ENCODE measurements at regions not wholly inside any gene's neighbourhood (a gene's known extent, or its start where the extent isn't known, plus 50 kb on each side); places are given as distances from the start of the nearest gene placed in this dataset.

DNA sequence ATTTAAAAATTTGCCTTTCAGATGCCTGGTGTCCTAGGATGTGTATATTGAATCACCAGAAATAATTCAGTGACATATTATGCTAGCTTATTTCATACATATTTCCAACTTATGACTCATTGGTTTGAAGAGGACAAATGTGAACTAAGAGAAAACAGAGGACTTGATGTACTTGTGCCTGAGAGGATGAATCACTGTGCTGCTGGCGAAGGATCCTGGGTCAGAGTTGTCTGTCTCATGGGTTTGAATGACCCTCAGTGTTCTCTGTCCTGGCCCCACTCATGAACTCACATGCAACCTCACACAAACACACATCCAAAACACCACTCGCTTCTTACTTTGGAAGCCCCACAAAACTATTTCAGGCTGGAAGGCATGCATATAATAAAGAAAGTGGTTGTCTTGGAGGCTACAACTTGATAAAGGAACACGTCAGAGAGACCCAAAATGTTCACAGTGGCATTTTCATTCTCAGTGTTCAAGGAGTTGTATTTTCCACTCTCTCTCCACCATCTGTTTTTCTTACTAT, 129.0 kb upstream of the SPRY2 start:
- in situ Hi-C loops (cut with MboI; ENCODE audit: low sequenced_read_pairs) = no loop called here

DNA sequence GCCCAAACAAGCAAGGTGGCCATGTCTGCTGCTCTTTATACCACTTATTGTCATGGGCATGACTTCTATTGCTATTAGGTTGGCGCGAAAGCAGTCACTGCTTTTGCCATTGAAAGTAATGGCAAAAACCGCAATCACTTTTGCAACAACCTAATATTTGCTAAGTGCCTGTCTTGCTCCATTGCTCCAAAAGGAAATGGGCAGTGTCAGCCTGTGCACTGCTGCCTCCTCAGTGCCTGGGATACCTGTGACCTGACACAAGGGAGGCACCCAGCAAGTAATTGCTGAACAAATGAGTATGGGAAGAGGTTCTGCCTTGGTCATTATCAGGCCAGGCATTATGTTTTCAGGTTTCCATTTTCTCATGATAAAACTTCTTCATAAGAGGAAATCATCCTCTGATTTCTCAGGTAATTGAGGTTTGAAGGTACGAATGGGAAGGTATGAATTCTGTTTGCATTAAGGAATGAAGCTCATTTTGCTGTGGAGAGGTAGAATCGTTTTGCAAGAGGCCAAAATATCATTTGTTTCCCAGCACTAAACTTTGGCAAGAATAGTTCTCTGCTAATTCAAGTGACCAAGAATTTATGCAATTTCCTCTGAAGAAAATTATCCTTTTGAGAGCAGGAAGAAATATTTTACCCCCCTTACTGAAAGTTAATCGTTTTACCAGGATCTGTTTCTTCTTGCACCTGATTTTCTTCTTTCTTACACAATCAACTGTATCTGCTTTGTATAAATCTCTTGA, 128.4 kb upstream of the SPRY2 start:
- in situ Hi-C loops (cut with MboI; ENCODE audit: low sequenced_read_pairs) = no loop called here

DNA sequence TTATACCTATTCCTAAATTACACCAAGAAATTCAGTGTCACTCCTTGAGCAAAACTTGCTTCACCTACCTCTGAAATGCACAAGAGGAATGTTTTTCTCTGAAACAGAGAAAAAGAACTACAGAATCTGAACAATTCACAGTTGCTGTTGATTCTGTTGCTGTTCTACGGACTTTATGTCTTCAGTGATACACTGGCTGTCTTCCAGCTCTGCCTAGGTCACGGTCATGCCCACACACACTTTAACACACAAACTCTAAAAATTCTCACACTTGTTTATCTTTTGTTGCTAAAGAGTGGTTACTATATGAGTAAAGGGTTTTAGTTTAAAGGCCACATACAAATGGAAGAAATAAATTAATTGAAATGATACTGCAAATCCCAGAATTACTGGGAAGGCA, 124.4 kb upstream of the SPRY2 start:
- in situ Hi-C loops (cut with MboI; ENCODE audit: low sequenced_read_pairs) = no loop called here

DNA sequence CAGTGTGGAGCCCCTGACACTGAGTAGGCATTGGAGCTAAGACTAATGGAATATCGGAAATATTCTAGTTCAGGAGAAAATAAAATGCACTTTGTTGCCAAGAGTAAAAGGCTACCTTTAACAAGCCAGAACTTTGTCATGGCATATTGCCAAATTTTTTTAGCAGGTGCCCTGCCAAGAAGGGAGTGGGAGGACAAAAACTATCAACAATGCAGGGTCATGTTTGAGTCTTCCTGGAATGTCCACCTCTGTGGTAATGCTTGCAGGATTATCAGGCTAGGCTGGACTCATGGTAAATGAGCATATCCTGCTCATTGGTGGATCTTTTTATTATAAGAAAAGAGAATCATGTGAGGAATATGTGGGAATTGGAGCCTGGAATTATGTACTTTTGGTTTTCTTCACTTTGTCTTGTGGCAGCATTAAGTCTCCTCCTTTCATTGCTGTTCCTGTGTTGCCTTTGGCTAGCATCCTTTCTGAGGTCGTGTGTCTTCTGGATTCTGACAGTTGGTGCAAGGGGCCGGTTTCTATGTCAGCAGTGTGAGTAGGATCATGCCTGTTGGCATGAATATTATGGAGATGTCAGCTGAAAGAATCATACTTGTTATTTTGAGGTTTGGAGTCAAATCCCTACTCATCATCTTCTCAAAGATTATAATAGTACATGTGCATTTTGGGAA, 122.9 kb upstream of the SPRY2 start:
- in situ Hi-C loops (cut with MboI; ENCODE audit: low sequenced_read_pairs) = no loop called here

DNA sequence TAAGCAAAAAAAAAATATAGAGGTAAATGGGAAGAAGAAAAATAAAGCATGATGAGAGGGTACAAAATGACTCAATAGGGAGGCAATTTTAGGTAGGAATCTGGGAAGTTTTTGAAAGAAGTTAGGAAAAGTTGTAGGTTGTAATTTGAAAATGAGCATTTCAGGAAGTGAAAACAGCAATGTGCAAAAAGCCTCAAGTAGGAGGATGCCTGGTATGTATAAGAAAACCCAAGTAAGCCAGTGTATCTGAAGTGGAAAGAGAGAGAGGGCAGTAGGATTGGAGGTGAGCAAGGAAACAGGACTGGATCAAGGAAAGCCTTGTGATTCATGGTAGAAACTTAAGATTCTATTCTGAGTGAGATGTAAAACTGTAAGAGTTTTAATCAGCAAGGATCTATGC, 121.6 kb upstream of the SPRY2 start:
- in situ Hi-C loops (cut with MboI; ENCODE audit: low sequenced_read_pairs) = no loop called here

DNA sequence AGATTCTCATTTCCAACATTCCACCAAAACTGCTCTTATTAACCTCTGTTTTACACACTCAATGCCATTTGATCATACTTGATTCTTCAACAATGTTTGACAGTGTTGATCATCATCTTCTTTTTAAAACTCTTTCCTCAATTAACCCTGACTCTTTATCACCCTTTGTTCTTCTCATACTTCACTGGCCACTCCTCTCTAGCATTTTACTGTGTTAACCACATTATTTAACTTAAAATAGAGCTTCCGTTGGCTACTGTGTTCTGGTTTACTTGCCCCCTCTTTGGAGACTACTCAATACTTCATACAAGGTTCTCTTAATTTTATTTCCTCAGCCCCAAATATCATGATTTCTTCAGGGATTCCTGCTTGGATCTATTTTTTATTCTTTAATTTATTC, 121.1 kb upstream of the SPRY2 start:
- in situ Hi-C loops (cut with MboI; ENCODE audit: low sequenced_read_pairs) = no loop called here

DNA sequence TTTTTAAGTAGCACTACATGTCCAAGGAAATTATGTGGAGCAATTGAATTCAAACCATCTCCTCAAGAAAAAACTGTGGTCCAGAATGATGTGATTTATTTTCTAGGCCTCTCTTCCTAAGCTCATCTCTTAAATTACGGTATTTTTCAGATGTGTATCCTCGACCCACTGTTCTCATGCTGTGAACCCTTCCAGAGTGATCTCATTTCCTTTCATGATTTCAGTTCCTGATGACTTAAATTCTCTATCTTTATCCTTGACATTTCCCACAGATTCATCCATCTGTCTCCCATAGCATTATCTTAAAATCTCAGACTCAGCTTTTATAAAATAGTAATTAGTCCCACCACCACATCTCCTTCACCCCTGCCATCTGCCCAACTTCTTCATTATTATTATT, 117.6 kb upstream of the SPRY2 start:
- in situ Hi-C loops (cut with MboI; ENCODE audit: low sequenced_read_pairs) = loop anchor here (10.0 kb wide), 1 partner anchor 114 kb away; the partner anchor contains the start of gene SPRY2

DNA sequence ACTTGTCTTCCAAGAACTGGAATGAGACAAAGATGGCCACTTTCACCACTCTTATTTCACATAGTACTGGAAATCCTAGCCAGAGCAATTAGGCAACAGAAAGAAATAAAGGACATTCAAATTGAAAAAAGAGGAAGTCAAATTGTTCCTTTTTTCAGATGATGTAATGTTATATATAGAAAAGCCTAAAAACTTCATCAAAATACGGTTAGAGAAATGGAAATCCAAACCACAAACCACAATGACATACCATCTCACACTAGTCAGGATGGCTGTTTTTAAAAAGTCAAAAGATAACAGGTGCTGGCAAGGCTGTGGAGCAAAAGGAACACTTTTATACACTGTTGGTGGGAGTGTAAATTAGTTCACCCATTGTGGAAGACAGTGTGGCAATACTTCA, 113.3 kb upstream of the SPRY2 start:
- in situ Hi-C loops (cut with MboI; ENCODE audit: low sequenced_read_pairs) = loop anchor here (10.0 kb wide), 1 partner anchor 109 kb away; the partner anchor contains the start of gene SPRY2

DNA sequence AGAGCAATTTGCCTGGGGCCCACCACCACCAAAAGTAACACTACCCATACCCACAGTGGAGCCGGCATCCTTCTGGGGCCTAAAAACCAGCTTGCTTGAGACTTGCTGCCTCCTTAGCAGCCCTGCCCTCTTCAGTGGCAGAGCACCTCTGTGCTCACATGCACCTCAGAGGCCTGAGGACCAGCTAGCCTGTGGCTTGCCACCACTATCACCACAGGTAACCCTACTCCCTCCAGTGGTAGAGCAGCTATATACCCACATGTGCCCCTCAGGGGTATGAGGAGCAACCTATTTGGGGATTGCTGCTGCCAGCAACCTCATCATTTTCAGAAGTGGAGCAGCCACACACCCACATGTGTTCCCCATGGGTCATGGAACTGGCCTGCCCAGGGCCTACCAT, 111.4 kb upstream of the SPRY2 start:
- in situ Hi-C loops (cut with MboI; ENCODE audit: low sequenced_read_pairs) = loop anchor here (10.0 kb wide), 1 partner anchor 107 kb away; the partner anchor contains the start of gene SPRY2

DNA sequence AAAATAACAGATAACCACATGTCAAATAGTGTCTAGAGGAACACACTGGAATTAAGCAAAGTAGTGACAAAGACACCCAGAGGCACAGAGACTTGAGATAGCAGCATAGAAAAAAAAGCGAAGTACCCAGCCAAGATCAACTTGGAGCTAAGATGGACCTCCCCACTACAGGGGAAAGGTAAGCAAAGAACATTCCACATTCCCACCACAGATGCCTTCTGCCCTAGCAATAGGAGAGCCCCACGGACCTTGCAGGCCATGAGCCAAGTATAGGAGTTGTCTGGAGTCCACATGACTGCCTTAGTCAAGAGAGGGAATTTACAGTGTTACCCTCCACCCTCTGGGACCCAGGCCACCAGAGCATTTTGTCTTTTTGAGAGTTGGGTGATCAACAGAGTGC, 110.7 kb upstream of the SPRY2 start:
- in situ Hi-C loops (cut with MboI; ENCODE audit: low sequenced_read_pairs) = loop anchor here (10.0 kb wide), 1 partner anchor 107 kb away; the partner anchor contains the start of gene SPRY2

DNA sequence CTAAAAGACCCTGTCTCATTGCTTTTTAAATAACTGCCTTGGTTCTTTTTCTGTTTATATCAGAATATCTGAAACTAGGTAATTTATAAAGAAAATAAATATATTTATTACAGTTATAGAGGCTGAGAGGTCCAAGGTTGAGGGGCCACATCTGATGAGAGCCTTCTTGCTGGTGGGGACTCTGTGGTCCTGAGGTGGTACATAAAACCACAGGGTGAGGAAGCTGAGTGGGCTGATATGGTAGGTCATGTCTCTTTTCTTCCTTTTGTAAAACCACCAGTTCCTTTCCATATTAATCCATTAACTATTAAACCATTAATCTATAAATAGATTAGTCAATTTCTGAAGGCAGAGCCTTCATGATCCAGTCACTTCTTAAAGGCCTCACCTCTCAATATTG, 109.5 kb upstream of the SPRY2 start:
- in situ Hi-C loops (cut with MboI; ENCODE audit: low sequenced_read_pairs) = loop anchor here (10.0 kb wide), 1 partner anchor 106 kb away; the partner anchor contains the start of gene SPRY2

DNA sequence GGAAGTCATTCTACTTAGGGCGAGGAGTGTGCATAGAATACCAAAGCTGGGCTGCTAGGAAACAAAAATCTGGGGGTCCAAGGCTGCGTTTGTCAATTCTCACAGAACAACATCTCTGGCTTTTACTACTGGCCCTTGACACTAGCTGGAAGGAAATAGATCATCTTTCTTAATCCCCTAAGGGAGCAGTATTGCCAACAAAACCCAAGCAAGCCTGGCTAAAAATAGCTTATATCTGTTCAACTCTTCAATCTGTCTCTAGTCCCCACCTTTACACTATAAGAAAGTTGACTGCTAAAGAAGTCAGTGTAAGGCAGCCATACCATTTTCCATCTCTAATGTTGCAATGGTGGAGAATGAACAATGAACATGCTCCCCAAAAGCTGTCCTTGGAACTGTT, 107.8 kb upstream of the SPRY2 start:
- in situ Hi-C loops (cut with MboI; ENCODE audit: low sequenced_read_pairs) = no loop called here

DNA sequence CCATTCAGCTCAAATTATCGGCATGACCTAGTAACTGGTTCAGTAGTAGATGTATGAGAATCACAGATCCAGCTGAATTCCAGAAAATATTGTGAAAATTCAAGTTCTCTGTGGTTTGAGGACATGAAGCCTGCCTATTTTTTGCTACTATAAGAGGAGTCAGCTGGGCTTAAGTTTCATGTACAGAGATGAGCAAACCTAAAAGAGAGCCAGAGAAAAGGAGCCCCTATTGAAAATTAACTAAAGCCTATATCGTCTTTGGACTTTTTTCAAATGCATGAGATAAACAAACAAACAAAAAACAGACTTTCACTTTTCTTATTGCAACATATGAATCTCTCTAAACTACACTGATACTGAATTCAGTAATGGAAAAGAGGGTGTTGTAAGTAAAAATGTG, 106.8 kb upstream of the SPRY2 start:
- in situ Hi-C loops (cut with MboI; ENCODE audit: low sequenced_read_pairs) = no loop called here

DNA sequence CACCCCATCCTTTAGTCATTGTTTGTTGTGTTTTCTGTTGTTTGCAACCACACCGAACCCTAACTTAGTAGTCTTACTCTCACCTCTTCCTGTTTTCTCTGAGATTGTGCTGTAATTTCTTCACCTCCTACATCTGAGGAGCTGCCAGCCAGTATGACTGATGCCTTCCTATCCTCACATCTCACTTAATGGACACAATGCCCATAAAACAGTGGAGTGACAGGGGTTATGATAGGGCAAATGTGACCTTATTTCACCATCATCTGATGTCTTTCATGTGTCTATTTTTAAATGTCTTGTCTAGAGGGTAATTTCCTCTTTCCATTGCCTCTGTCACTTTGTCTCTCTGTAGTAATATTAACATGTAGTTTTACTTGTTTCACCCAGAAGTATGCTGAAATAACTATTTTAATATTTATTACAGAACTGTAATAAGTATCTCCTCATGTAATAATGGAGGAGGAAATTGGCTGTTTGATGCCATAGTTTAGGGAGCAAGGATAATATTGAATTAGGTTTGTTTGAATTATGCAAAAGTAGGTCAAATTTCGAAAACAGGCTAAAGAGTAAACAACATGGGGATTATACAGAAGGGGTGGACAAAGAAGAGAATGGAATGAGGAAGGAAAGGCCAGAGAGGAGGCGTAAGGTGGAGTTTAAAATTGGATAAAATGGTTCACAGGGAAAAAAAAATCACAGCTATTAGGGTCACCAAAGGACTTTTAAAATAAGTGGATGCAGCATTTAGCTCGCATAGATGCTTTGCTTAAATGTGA, 103.5 kb upstream of the SPRY2 start:
- in situ Hi-C loops (cut with MboI; ENCODE audit: low sequenced_read_pairs) = no loop called here

DNA sequence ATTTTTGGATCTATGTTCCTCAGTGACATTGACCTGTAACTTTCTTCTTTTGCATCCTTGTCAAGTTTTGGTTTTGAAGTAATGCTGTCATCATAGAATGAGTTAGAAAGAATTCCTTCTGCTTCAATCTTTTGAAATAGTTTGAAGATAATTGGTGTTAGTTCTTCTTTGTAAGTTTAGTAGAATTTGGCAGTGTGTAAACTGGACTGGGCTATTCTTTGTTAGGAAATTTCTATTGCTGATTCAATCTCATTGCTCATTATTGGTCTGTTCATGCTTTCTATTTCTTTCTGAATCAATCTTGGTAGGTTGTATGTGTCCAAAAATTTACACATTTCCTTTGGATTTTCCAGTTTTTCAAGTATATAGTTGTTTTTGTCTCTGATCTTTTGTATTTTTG, 101.7 kb upstream of the SPRY2 start:
- in situ Hi-C loops (cut with MboI; ENCODE audit: low sequenced_read_pairs) = no loop called here

DNA sequence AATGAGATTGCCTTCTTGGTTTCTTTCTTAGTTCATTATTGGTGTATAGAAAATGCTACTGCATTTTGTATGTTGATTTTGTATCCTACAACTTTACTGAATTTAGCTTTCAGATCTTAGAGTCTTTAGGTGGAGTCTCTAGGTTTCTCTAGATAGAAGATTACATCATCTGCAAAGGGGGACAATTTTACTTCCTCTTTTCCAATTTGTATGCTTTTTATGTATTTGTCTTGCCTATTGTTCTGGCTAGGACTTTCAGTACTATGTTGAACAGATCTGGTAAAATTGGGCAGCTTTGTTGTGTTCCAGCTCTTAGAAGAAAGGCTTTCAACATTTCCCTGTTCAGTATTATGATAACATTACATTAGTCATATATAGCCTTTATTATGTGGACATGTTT, 101.0 kb upstream of the SPRY2 start:
- in situ Hi-C loops (cut with MboI; ENCODE audit: low sequenced_read_pairs) = no loop called here

DNA sequence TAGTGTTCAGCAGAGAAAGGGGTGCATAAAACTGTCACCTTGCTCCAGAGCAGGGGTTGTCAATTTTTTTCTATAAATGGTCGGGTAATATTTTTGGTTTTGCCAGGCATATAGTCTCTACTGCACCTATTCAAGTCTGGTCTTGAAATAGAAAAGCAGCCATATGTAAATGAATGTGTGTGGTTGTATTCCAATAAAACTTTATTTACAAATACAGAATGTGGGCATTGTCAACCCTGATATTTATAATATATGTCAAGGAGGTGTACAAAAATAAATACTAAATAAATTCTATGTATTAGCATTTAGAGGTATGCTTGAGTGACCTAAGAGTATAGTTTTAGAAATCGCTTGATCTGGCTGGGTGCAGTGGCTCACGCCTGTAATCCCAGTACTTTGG, 97.6 kb upstream of the SPRY2 start:
- in situ Hi-C loops (cut with MboI; ENCODE audit: low sequenced_read_pairs) = no loop called here

DNA sequence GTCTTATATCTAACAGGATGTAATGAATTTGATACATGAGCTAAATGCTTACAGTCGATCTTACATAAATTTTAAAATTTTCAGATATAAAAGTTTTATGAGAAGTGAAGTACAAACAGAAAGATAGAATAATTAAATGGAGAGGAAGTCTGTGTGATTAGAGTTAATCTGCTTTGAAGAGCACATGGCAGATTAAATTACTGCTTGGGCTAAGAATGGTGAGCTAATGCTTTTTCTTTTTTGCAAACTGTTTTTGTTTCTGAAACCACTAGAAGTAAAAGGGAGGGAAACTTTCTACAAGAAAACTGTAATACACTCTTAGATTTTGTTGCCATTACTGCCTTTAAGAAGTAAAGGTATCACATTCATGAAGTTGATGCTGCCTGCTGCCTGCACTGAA, 96.3 kb upstream of the SPRY2 start:
- in situ Hi-C loops (cut with MboI; ENCODE audit: low sequenced_read_pairs) = no loop called here

DNA sequence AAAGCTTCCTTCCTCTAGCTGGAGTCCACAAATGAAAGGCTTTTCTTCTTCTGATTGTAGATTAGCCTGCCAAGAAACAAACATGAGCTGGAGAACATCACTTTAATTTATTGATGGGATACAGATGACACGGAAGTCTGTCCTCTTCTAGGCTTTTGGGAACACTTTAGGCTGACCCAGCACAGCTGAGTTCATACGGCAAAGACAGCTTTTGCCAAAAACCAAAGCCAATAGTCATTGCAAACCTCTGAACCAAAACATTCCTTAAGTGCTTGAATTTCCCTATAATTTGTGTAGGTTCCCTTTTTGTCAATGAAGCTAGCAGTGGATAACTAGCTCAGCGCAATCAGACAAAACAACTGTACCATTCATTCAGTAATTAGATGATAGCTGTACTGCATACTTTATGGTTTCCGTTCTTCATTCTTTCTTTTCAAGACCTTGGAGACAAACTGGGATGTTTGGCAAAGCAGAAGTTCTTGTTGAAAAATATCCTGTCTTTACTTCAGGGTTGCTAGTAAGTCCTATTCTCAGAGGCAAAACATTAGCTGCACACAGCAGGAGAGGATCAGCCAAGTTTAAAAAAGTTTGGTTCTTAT, 95.7 kb upstream of the SPRY2 start:
- in situ Hi-C loops (cut with MboI; ENCODE audit: low sequenced_read_pairs) = no loop called here

DNA sequence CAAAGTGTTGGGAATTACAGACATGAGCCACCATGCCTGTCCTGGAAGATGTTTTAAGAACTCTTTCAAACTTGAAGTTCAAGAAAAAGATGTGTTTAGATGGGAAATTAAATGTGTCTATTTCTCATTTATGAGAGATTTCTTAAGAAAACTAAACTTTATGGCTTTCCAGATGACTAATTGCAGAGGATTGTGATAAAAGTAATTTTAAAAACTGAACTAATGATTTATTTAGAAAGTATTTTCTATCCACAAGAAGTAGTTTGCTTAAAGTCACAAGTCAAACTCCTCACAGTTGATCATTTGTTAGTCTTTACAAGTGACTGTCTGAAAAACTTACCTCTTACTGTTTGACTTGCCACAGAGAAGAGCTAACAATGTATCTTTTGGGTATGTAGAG, 89.6 kb upstream of the SPRY2 start:
- in situ Hi-C loops (cut with MboI; ENCODE audit: low sequenced_read_pairs) = no loop called here

All from HL-60/S4 treated with phorbol 12-myristate 13-acetate at 8.2 ng/mL for 4 days and 3 days (cell line).